Adrenal gland (tissue), 9 donors: ENCODE measurements at regions not wholly inside any gene's neighbourhood (a gene's known extent, or its start where the extent isn't known, plus 50 kb on each side); places are given as distances from the start of the nearest gene placed in this dataset.

Experiments used
- DNase-seq, 7 donors: peaks; one replicate each; pipeline ENCODE4 v3.0.0-alpha.2; 2019 to 2020
- H3K27ac ChIP-seq, 5 donors: fragments of 200-600 bp; sonication (generic) in 4 of 5; 1 replicate in 3 of 5; 2 replicates in 2 of 5; pipeline versions ENCODE4 v1.5.1 to v1.8.0; 2016 to 2020; ENCODE audit warnings: mild to moderate bottlenecking in 1 of 5
- H3K27me3 ChIP-seq: fragments of 200-600 bp; 2 replicates; pipeline ENCODE4 v1.8.0; 2021
- H3K36me3 ChIP-seq, 2 donors: fragments of 200-600 bp; replicated peaks in 1 of 2; 1 replicate in 1 of 2; 2 replicates in 1 of 2; pipeline versions ENCODE4 v1.5.1 to v1.8.0; 2018 to 2022
- H3K4me1 ChIP-seq, 2 donors: fragments of 200-600 bp; replicated peaks in 1 of 2; 1 replicate in 1 of 2; 2 replicates in 1 of 2; pipeline versions ENCODE4 v1.5.1 to v1.8.0; 2018 to 2021
- H3K4me3 ChIP-seq, 4 donors: fragments of 200-600 bp; sonication (generic) in 3 of 4; one replicate each; pipeline ENCODE4 v1.5.1; 2016 to 2018
- H3K9me3 ChIP-seq, 3 donors: fragments of 200-600 bp; sonication (generic) in 1 of 3; replicated peaks in 1 of 3; 1 replicate in 2 of 3; 2 replicates in 1 of 3; pipeline versions ENCODE4 v1.5.1 to v1.8.0; 2016 to 2021
- POLR2A ChIP-seq, 2 donors: fragments of 450-650 bp; IDR thresholded peaks; one replicate each; pipeline ENCODE4 v1.6.1; 2017; ENCODE audit warnings: antibody characterized with exemption in 2 of 2, mild to moderate bottlenecking in 2 of 2, moderate library complexity in 1 of 2
- WGBS, 4 donors: extraction: QIAGEN DNeasy Blood & Tissue Kit in 2 of 4; methylation state at CpG; one replicate each; pipeline versions ENCODE4 v1.1.5 to v1.1.7; 2013 to 2017; 5-methylcytosine and 5-hydroxymethylcytosine counted together
- intact Hi-C, 2 donors: fragments of 100-400 bp; cut with DNase I; formaldehyde crosslinking; loops; one replicate each; pipeline versions ENCODE4 v1.14.1 to v1.15.0; 2022 to 2023
- TF ChIP-seq, protein P1 (sequence below), 6 experiments: fragments of 450-650 bp in 4 of 6; fragments of 200-600 bp in 2 of 6; sonication (generic) in 1 of 6; IDR thresholded peaks; 1 replicate in 5 of 6; 2 replicates in 1 of 6; pipeline versions ENCODE4 v1.5.1 to v1.8.0; 2016 to 2021; ENCODE audit warnings: antibody characterized with exemption in 6 of 6, mild to moderate bottlenecking in 2 of 6, moderate library complexity in 1 of 6
- donor health status: healthy with polysubstance abuse.
- donor health status: Bipolar disorder and iron deficiency.
- donor health status: DM: yes; HTN: yes; CAD: no.
- donor health status: DM: no; HTN: no; CAD: no.
- donor health status: DM: no; HTN: no; CAD: no.

DNA sequence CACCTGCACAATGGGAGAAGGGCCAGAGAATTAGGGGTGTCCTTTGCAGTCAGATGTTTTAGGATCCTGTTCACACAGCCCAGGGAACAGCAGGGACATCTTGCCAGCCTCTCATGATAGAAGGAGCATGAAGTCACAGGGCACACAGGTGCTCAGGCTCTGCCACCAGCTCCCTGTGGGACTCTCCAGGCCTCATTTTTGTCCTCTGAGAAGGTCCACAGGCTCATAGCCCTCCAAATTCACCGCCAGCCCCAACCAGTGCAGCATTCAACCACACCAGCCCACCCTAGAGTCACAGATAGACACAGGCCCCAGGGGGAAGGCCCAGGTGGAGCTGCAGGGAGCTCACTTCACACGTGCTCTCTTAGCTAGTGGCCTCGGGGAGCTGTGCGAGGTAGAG lies 391.7 kb downstream of the TNS1 start:
- Histone ChIP-seq H3K27ac (no peak overlapping the region), H3K9me3 (no peaks in the 10 kb centered on the region)
- WGBS, 4 donors, result 95 to 100% (median 98%) methylated on average over 1 to 4 of the region's 4 CpGs

DNA sequence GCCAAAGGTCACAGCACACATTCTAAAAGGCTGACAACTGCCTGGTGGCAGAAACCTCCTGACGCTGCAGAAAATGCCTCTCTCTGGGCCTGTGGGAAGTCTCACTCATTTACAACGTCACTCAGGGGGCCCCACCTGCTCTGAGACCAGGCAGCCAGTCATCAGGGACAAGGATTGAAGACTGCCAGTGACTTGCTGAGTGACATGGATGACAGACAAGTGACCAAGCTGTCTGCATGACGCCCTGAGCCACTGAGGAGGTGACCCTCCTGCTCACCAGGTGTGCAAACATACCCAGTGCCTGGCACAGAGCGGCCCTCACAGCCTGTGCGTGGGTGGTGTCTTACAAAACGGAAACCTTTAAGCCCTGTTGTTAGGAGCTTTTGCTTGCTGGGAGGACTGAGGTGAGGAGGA lies 392.4 kb downstream of the TNS1 start:
- H3K36me3 ChIP-seq, result no peaks in the 10 kb centered on the region
- no peak for TF ChIP-seq POLR2A (IDR thresholded peaks at IDR 0.05)
- TF ChIP-seq, protein P1, sequence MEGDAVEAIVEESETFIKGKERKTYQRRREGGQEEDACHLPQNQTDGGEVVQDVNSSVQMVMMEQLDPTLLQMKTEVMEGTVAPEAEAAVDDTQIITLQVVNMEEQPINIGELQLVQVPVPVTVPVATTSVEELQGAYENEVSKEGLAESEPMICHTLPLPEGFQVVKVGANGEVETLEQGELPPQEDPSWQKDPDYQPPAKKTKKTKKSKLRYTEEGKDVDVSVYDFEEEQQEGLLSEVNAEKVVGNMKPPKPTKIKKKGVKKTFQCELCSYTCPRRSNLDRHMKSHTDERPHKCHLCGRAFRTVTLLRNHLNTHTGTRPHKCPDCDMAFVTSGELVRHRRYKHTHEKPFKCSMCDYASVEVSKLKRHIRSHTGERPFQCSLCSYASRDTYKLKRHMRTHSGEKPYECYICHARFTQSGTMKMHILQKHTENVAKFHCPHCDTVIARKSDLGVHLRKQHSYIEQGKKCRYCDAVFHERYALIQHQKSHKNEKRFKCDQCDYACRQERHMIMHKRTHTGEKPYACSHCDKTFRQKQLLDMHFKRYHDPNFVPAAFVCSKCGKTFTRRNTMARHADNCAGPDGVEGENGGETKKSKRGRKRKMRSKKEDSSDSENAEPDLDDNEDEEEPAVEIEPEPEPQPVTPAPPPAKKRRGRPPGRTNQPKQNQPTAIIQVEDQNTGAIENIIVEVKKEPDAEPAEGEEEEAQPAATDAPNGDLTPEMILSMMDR (IDR thresholded peaks at IDR 0.05), result no peak
- no peak overlapping the region for H3K27ac ChIP-seq
- no peaks in the 10 kb centered on the region for H3K27me3 ChIP-seq
- H3K9me3 ChIP-seq, result no peaks in the 10 kb centered on the region
- WGBS, 4 donors, result 73 to 98% (median 79%) methylated on average over 4 to 6 of the region's 6 CpGs
- H3K4me1 ChIP-seq, result peaks cover 0 to 13% of the 10 kb centered on the region in 2 donors
- intact Hi-C loops, result no loop called here
- no peak overlapping the region for H3K4me3 ChIP-seq
- DNase-seq, result no peak

More for the DNA sequence above, 391.7 kb downstream of the TNS1 start:
- intact Hi-C loops, result no loop called here
- no peaks in the 10 kb centered on the region for H3K36me3 ChIP-seq
- H3K27me3 ChIP-seq, result no peaks in the 10 kb centered on the region
- no peak for DNase-seq
- TF ChIP-seq POLR2A (IDR thresholded peaks at IDR 0.05), result no peak
- TF ChIP-seq, protein P1 (IDR thresholded peaks at IDR 0.05), result no peak
- H3K4me3 ChIP-seq, result no peak overlapping the region
- H3K4me1 ChIP-seq, result peaks cover 0 to 13% of the 10 kb centered on the region in 2 donors

DNA sequence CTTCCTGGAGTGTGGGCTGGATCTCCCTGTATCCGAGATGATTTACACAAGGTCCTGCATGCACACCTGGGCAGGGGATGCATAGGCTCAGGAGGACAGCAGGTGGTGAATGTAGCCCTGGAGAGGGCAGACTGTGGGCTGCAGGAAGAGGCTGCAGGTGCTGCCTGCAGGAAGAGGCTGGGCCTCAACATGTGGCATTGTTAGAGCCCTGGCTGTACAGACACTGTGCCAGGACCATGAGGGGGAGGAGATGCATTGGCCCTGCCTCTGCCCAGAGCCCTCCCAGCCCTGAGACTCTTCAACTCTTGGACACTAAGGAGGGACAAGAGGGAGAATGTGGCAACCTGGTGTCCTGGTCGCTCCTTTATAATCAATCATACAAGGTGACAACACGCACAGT lies 392.8 kb downstream of the TNS1 start:
- no peaks in the 10 kb centered on the region for H3K9me3 ChIP-seq
- TF ChIP-seq, protein P1 (IDR thresholded peaks at IDR 0.05), result no peak
- TF ChIP-seq POLR2A (IDR thresholded peaks at IDR 0.05), result no peak
- intact Hi-C loops, result no loop called here
- H3K27me3 ChIP-seq, result no peaks in the 10 kb centered on the region
- H3K27ac ChIP-seq, result no peak overlapping the region
- no peak for DNase-seq
- peaks cover 0 to 13% of the 10 kb centered on the region in 2 donors for H3K4me1 ChIP-seq
- 88 to 100% (median 93%) methylated on average over 1 to 3 of the region's 3 CpGs for WGBS, 4 donors
- no peak overlapping the region for H3K4me3 ChIP-seq
- no peaks in the 10 kb centered on the region for H3K36me3 ChIP-seq

DNA sequence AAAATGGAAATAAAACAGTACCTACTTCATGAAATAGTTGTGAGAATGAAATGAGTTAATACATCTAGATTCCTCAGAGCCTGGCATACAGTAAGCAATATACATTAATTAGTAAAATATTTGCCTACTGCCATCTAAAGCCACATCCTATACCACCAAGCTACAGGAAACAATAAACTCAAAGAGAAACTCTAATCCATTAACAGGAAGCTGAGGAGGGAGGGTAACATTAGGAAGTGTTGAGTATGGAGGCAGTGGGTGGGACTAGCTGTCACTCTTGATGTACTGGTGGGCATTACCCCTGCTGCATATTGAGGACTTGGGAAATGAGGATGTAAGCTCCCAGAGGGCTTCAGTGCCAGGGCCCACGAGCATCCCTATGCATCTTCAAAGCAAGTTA lies 396.5 kb downstream of the TNS1 start:
- H3K36me3 ChIP-seq, result no peaks in the 10 kb centered on the region
- peaks cover 0 to 13% of the 10 kb centered on the region in 2 donors for H3K4me1 ChIP-seq
- H3K9me3 ChIP-seq, result no peaks in the 10 kb centered on the region
- WGBS, 4 donors, result 58 to 91% (median 74%) methylated on average over 1 of the region's 1 CpG
- intact Hi-C loops, result no loop called here
- H3K27me3 ChIP-seq, result no peaks in the 10 kb centered on the region
- TF ChIP-seq, protein P1 (IDR thresholded peaks at IDR 0.05), result no peak
- no peak for TF ChIP-seq POLR2A (IDR thresholded peaks at IDR 0.05)
- no peak for DNase-seq
- no peak overlapping the region for H3K4me3 ChIP-seq
- no peak overlapping the region for H3K27ac ChIP-seq
